Fibroblast of pulmonary artery (primary cell): ENCODE measurements at regions not wholly inside any gene's neighbourhood (a gene's known extent, or its start where the extent isn't known, plus 50 kb on each side); places are given as distances from the start of the nearest gene placed in this dataset.

Source experiments
- DNase-seq: peaks from one replicate; pipeline ENCODE4 v3.0.0-alpha.2; 2010; ENCODE audit warnings: low read depth
- H3K4me3 ChIP-seq: replicated peaks from 2 replicates; pipeline ENCODE4 v1.5.1; 2011; ENCODE audit warnings: low read depth, mild to moderate bottlenecking, control low read depth, low read length, moderate library complexity
- CTCF ChIP-seq: IDR thresholded peaks from 2 replicates; pipeline ENCODE4 v1.5.1; 2011; ENCODE audit warnings: mild to moderate bottlenecking, control low read depth, low read length, inconsistent platforms; ENCODE audit errors: missing control alignments

DNA sequence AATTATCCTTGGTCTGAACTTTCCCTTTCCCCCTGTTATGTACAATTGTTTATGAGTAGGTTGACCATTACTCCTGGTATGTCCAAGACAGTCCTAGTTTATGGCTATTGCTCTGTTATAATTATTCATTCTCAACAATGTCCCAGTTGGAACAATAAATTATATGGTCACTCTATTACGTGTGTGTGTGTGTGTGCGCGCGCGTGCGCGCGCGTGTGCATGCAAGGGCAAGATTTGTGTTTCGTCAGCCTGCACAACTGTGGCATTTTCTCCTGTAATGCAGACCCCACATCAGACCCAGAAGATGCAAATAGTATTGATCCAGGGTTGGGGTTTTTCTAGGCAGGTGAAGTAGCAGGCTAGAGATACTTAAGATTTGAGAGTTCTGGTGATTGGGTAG lies 88.4 kb downstream of the ESM1 start:
- DNase-seq: no peak
- TF ChIP-seq CTCF: no peak
- H3K4me3 ChIP-seq: no peak overlapping the region

GRCh38 chr5:54895816-54896341 lies 89.5 kb downstream of the ESM1 start:
- peak; percentile 75 for DNase-seq
- H3K4me3 ChIP-seq: no peak overlapping the region

DNA sequence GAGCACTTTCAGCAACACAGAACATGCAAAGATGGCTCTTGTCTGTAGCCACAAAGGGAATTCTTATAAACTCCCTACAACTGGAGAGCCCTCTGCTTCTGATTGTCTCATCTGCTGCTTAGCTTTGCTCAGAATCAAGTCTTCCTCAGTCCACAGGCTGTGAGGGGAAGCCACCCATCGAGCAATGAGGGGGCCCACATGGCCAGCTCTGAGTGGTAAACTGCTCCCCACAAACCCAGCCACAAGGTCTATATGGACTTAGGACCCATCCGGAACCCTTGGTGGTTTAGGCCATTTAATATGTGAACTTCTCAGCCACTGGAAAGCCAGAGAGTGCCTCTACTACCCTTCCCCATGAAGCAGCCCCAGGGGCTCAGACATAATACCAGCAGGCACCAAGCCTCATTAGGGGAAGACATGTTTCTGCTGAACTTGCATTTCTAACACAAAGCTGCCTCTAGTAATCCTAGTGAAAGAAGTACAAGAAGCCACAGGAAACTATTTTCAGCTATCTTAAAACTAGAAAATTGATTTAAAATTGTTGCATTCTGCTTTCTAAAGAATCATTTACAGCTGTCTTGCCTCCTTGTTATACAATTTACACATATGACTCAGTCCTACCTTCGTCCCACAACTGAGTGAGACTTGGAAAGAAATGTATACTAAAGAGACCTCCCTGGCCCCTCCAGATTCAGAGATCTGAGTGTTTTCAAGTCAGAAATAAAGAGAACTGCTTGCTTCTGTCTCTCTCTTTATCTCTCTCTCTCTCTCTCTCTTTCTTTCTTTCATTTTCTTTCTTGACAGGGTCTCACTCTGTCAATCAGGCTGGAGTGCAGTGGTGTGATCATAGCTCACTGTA lies 90.2 kb downstream of the ESM1 start:
- H3K4me3 ChIP-seq: no peak overlapping the region
- no peak for DNase-seq
- TF ChIP-seq CTCF: no peak

More at GRCh38 chr5:54895816-54896341, 89.5 kb downstream of the ESM1 start:
- TF ChIP-seq CTCF: peak; percentile 63

- no peak for TF ChIP-seq CTCF
- DNase-seq: peak; percentile 87
Observed at GRCh38 chr5:54889826-54890225, 95.6 kb downstream of the ESM1 start.

DNA sequence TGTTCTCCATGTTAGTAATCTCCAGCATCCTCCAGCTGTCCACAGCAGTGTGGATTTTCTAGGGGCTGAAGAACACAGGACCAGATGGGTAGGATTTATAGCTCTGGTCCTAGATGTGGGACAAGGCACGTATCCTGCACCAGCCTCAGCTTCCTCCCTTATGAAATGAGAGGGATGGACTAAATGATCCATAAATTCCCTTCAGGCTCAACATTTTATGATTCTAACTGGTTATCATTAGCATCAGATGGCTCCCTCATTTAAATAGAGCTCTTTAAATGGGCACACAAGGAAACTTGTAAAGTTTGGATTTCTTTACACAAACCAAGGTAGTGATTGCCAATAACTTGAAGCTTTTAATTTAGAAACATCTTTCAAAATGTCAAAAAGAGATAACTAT lies 97.7 kb downstream of the ESM1 start:
- no peak overlapping the region for H3K4me3 ChIP-seq
- DNase-seq: no peak
- TF ChIP-seq CTCF: no peak

More at GRCh38 chr5:54889826-54890225, 95.6 kb downstream of the ESM1 start:
- H3K4me3 ChIP-seq: no peak overlapping the region

GRCh38 chr5:54886866-54887265 lies 98.5 kb downstream of the ESM1 start:
- no peak for DNase-seq
- no peak for TF ChIP-seq CTCF

More at GRCh38 chr5:54886866-54887265, 98.5 kb downstream of the ESM1 start:
- H3K4me3 ChIP-seq: no peak overlapping the region
